Right renal pelvis (tissue), 4 donors: ENCODE measurements at regions not wholly inside any gene's neighbourhood (a gene's known extent, or its start where the extent isn't known, plus 50 kb on each side); places are given as distances from the start of the nearest gene placed in this dataset.
A peak's percentile ranks its signal among the peaks of the same experiment; 100 is the strongest.
"Not testable (repeated sequence)": the region's sequence is repeated elsewhere in the genome, so short reads cannot be mapped to it uniquely, and the experiment has no call there.

Source experiments
- DNase-seq, 4 donors: peaks; one replicate each; pipeline ENCODE4 v3.0.0-alpha.2; 2013; ENCODE audit warnings: low read depth in 4 of 4, low spot score in 3 of 4, missing footprints in 1 of 4

- DNase-seq, result no peak
Observed at GRCh38 chr5:114838937-114839336, 330.8 kb downstream of the TRIM36 start.

GRCh38 chr5:114830114-114830513 lies 339.6 kb downstream of the TRIM36 start:
- no peak for DNase-seq

- no peak for DNase-seq
Observed at GRCh38 chr5:114822863-114823262, 346.8 kb downstream of the TRIM36 start.

GRCh38 chr5:114822436-114822835 lies 347.3 kb downstream of the TRIM36 start:
- no peak for DNase-seq

- no peak for DNase-seq
Observed at GRCh38 chr5:114790403-114790792, 379.3 kb downstream of the TRIM36 start.

- peak in 3 of 4 donors; percentile 8 to 15 (median 12) for DNase-seq
Observed at GRCh38 chr5:114789773-114790402, 379.8 kb downstream of the TRIM36 start.

GRCh38 chr5:114782869-114783268 lies 386.8 kb downstream of the TRIM36 start:
- no peak for DNase-seq

- no peak for DNase-seq
Observed at GRCh38 chr5:114782177-114782576, 387.5 kb downstream of the TRIM36 start.

- no peak for DNase-seq
Observed at GRCh38 chr5:114780290-114780689, 389.4 kb downstream of the TRIM36 start.

GRCh38 chr5:114744406-114744805 lies 382.5 kb downstream of the KCNN2 start:
- no peak for DNase-seq

GRCh38 chr5:114734238-114734637 lies 372.4 kb downstream of the KCNN2 start:
- DNase-seq, result no peak

- no peak for DNase-seq
Observed at GRCh38 chr5:114729986-114730385, 368.1 kb downstream of the KCNN2 start.

GRCh38 chr5:114727358-114727757 lies 365.5 kb downstream of the KCNN2 start:
- peak in 2 of 4 donors; percentile 20 to 32 for DNase-seq

- no peak for DNase-seq
Observed at GRCh38 chr5:114726131-114726530, 364.3 kb downstream of the KCNN2 start.

GRCh38 chr5:114719268-114719667 lies 357.4 kb downstream of the KCNN2 start:
- DNase-seq, result no peak

- no peak for DNase-seq
Observed at GRCh38 chr5:114716955-114717354, 355.1 kb downstream of the KCNN2 start.

GRCh38 chr5:114704225-114704893 lies 342.5 kb downstream of the KCNN2 start:
- not testable (repeated sequence) for DNase-seq

GRCh38 chr5:114702731-114703130 lies 340.9 kb downstream of the KCNN2 start:
- DNase-seq, result no peak

GRCh38 chr5:114702136-114702535 lies 340.3 kb downstream of the KCNN2 start:
- DNase-seq, result no peak

GRCh38 chr5:114700823-114701222 lies 339.0 kb downstream of the KCNN2 start:
- no peak for DNase-seq

- DNase-seq, result no peak
Observed at GRCh38 chr5:114695292-114695904, 333.5 kb downstream of the KCNN2 start.

GRCh38 chr5:114686356-114686755 lies 324.5 kb downstream of the KCNN2 start:
- no peak for DNase-seq
